Spleen (tissue), 11 donors: ENCODE measurements at regions not wholly inside any gene's neighbourhood (a gene's known extent, or its start where the extent isn't known, plus 50 kb on each side); places are given as distances from the start of the nearest gene placed in this dataset.

ENCODE experiments used
- DNase-seq: peaks from one replicate; pipeline ENCODE4 v3.0.0-alpha.2; 2020
- H3K27ac ChIP-seq, 8 donors: fragments of 200-600 bp; sonication (generic) in 7 of 8; 1 replicate in 4 of 8; 2 replicates in 4 of 8; pipeline versions ENCODE4 v1.5.0 to v1.8.0; 2016 to 2021; ENCODE audit warnings: inconsistent platforms in 4 of 8, mild to moderate bottlenecking in 4 of 8, moderate library complexity in 1 of 8
- H3K27me3 ChIP-seq, 7 donors: fragments of 200-600 bp; sonication (generic) in 6 of 7; replicated peaks in 1 of 7; 1 replicate in 4 of 7; 2 replicates in 3 of 7; pipeline versions ENCODE4 v1.5.0 to v1.8.0; 2016 to 2021; ENCODE audit warnings: inconsistent platforms in 3 of 7, mild to moderate bottlenecking in 1 of 7
- H3K36me3 ChIP-seq, 6 donors: fragments of 200-600 bp; sonication (generic) in 5 of 6; 1 replicate in 4 of 6; 2 replicates in 2 of 6; pipeline versions ENCODE4 v1.5.0 to v1.8.0; 2016 to 2021; ENCODE audit warnings: inconsistent platforms in 2 of 6
- H3K4me1 ChIP-seq, 6 donors: fragments of 200-600 bp; sonication (generic) in 5 of 6; 1 replicate in 3 of 6; 2 replicates in 3 of 6; pipeline versions ENCODE4 v1.5.0 to v1.8.0; 2016 to 2021; ENCODE audit warnings: inconsistent platforms in 3 of 6
- H3K4me3 ChIP-seq, 8 donors: fragments of 200-600 bp; sonication (generic) in 7 of 8; 1 replicate in 4 of 8; 2 replicates in 4 of 8; pipeline versions ENCODE4 v1.5.0 to v1.8.0; 2016 to 2021; ENCODE audit warnings: inconsistent platforms in 4 of 8, mild to moderate bottlenecking in 4 of 8, moderate library complexity in 2 of 8
- H3K9me3 ChIP-seq, 8 donors: fragments of 200-600 bp; sonication (generic) in 7 of 8; 1 replicate in 4 of 8; 2 replicates in 4 of 8; pipeline versions ENCODE4 v1.5.0 to v1.8.0; 2016 to 2021; ENCODE audit warnings: inconsistent platforms in 4 of 8
- CTCF ChIP-seq, 11 experiments: fragments of 200-600 bp in 7 of 11; fragments of 450-650 bp in 4 of 11; sonication (generic) in 4 of 11; IDR thresholded peaks in 8 of 11; conservative IDR thresholded peaks in 3 of 11; 1 replicate in 7 of 11; 2 replicates in 4 of 11; pipeline versions ENCODE4 v1.4.0 to v1.8.0; 2016 to 2021; ENCODE audit warnings: antibody characterized with exemption in 11 of 11, inconsistent platforms in 4 of 11, mild to moderate bottlenecking in 1 of 11
- POLR2A ChIP-seq, 3 donors: fragments of 450-650 bp; IDR thresholded peaks; one replicate each; pipeline ENCODE4 v1.5.1; 2017; ENCODE audit warnings: antibody characterized with exemption in 3 of 3, mild to moderate bottlenecking in 1 of 3
- POLR2AphosphoS5 ChIP-seq, 3 donors: sonication (generic); formaldehyde crosslinking; IDR thresholded peaks; one replicate each; pipeline ENCODE4 v1.5.1; 2017; ENCODE audit warnings: antibody characterized with exemption in 3 of 3
- WGBS, 5 donors: extraction: QIAGEN DNeasy Blood & Tissue Kit in 3 of 5; methylation state at CpG; one replicate each; pipeline versions ENCODE4 v1.1.5 to v1.1.7; 2013 to 2018; 5-methylcytosine and 5-hydroxymethylcytosine counted together
- intact Hi-C: fragments of 100-400 bp; cut with DNase I; formaldehyde crosslinking; loops from one replicate; pipeline ENCODE4 v1.15.0; 2023; ENCODE audit warnings: low total_unique reads
- donor health status: healthy with polysubstance abuse.
- donor health status: DM: no; HTN: no; CAD: no; lungs with moderate emphysema.
- donor health status: DM: no; HTN: no; CAD: no.
- donor health status: Bipolar disorder and iron deficiency.
- donor health status: healthy.
- donor health status: DM: no; HTN: no; CAD: no.
- donor health status: DM: yes; HTN: yes; CAD: no.

GRCh38 chr6:90654806-90655205 is 67.9 kb upstream of the MAP3K7 start:
- Histone ChIP-seq H3K4me1 (no peaks in the 10 kb centered on the region), H3K9me3 (no peaks in the 10 kb centered on the region), H3K27ac (no peak overlapping the region), H3K27me3 (no peaks in the 10 kb centered on the region), H3K4me3 (no peak overlapping the region), H3K36me3 (no peaks in the 10 kb centered on the region)
- DNase-seq = no peak
- intact Hi-C loops = no loop called here
- TF ChIP-seq POLR2AphosphoS5 (IDR thresholded peaks at IDR 0.05) = no peak
- TF ChIP-seq POLR2A (IDR thresholded peaks at IDR 0.05) = no peak
- WGBS, 5 donors = 89 to 94% (median 89%) methylated on average over 5 of the region's 5 CpGs

GRCh38 chr6:90654166-90654565 is 67.3 kb upstream of the MAP3K7 start:
- Histone ChIP-seq H3K4me3 (no peak overlapping the region), H3K36me3 (no peaks in the 10 kb centered on the region), H3K4me1 (no peaks in the 10 kb centered on the region), H3K9me3 (no peaks in the 10 kb centered on the region), H3K27me3 (no peaks in the 10 kb centered on the region), H3K27ac (no peak overlapping the region)
- DNase-seq = no peak
- TF ChIP-seq POLR2A (IDR thresholded peaks at IDR 0.05) (no peak), CTCF (IDR thresholded peaks at IDR 0.05 in 8 of 11, conservative IDR thresholded peaks at IDR 0.05 in 3 of 11) (no peak), POLR2AphosphoS5 (IDR thresholded peaks at IDR 0.05) (no peak)
- 56 to 65% (median 60%) methylated on average over 8 of the region's 8 CpGs for WGBS, 5 donors
- intact Hi-C loops = no loop called here

GRCh38 chr6:90653750-90654149 is 66.9 kb upstream of the MAP3K7 start:
- no peak overlapping the region for H3K27ac ChIP-seq
- 63 to 76% (median 64%) methylated on average over 5 of the region's 5 CpGs for WGBS, 5 donors
- intact Hi-C loops = no loop called here

GRCh38 chr6:90650041-90650940 is 63.4 kb upstream of the MAP3K7 start:
- Histone ChIP-seq H3K36me3 (no peaks in the 10 kb centered on the region), H3K4me1 (no peaks in the 10 kb centered on the region), H3K27me3 (no peaks in the 10 kb centered on the region), H3K9me3 (no peaks in the 10 kb centered on the region), H3K27ac (no peak overlapping the region), H3K4me3 (no peak overlapping the region)
- TF ChIP-seq POLR2AphosphoS5 (IDR thresholded peaks at IDR 0.05) = no peak
- 50 to 63% (median 57%) methylated on average over 8 of the region's 8 CpGs for WGBS, 5 donors
- intact Hi-C loops = no loop called here
- no peak for DNase-seq

More at GRCh38 chr6:90653750-90654149, 66.9 kb upstream of the MAP3K7 start:
- Histone ChIP-seq H3K4me1 (no peaks in the 10 kb centered on the region), H3K9me3 (no peaks in the 10 kb centered on the region), H3K27me3 (no peaks in the 10 kb centered on the region), H3K36me3 (no peaks in the 10 kb centered on the region), H3K4me3 (no peak overlapping the region)
- no peak for DNase-seq
- no peak for TF ChIP-seq CTCF (IDR thresholded peaks at IDR 0.05 in 8 of 11, conservative IDR thresholded peaks at IDR 0.05 in 3 of 11)

- WGBS, 5 donors = 46 to 73% (median 64%) methylated on average over 1 of the region's 1 CpG
- TF ChIP-seq POLR2AphosphoS5 (IDR thresholded peaks at IDR 0.05) (no peak), CTCF (IDR thresholded peaks at IDR 0.05 in 8 of 11, conservative IDR thresholded peaks at IDR 0.05 in 3 of 11) (no peak), POLR2A (IDR thresholded peaks at IDR 0.05) (no peak)
- no peak for DNase-seq
Observed at GRCh38 chr6:90648873-90649272, 62.0 kb upstream of the MAP3K7 start.

More at GRCh38 chr6:90648873-90649272, 62.0 kb upstream of the MAP3K7 start:
- H3K27ac ChIP-seq = no peak overlapping the region
- no peaks in the 10 kb centered on the region for H3K36me3 ChIP-seq
- H3K4me1 ChIP-seq = no peaks in the 10 kb centered on the region
- H3K4me3 ChIP-seq = no peak overlapping the region
- H3K27me3 ChIP-seq = no peaks in the 10 kb centered on the region
- H3K9me3 ChIP-seq = no peaks in the 10 kb centered on the region
- intact Hi-C loops = no loop called here
